SU-DHL-6 (cell line): ENCODE measurements at regions not wholly inside any gene's neighbourhood (a gene's known extent, or its start where the extent isn't known, plus 50 kb on each side); places are given as distances from the start of the nearest gene placed in this dataset.

Source experiments
- EZH2phosphoT487 ChIP-seq: fragments of 200-600 bp; sonication (generic), shearing (Covaris generic); conservative IDR thresholded peaks from 2 replicates; pipeline ENCODE4 v1.6.1; 2018; ENCODE audit warnings: mild to moderate bottlenecking, antibody characterized with exemption, low read length, moderate library complexity, mixed read lengths
- TF ChIP-seq, protein P1 (sequence below): fragments of 200-600 bp; sonication (generic); IDR thresholded peaks from one replicate; pipeline ENCODE4 v1.5.1; 2017; ENCODE audit warnings: antibody characterized with exemption, mild to moderate bottlenecking, low read length, moderate library complexity; ENCODE audit not compliant: insufficient read depth, poor library complexity, severe bottlenecking

DNA sequence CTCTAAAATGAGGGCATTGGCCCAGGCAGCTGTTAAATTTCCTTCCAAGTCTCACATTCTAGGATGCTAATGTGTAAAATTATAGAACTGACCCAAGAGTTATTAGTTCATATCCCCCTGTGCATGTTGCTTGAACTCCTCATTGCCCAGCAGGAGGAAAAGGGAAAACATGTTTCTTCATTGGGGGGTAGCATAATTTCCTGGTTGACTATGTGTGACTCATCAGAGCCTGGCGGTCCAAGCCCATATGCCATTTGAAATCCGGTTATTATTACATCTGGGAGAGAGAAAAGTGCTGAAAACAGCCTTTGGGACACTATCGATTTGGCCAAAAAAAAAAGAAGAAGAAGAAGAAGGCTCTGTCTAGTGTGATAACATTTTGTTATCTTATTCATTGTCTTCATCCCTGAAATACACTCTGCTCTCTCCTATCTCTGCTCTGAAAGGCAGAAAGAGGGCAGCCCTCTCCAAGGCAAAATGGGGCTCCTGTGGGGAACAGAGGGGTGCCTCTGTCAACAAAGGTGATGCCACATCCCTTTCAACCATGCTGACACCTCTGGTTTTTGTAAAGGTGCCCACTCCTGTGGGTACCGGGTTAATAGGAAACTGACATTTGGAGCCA, 114.2 kb downstream of the DAD1 start:
- TF ChIP-seq EZH2phosphoT487, result no peak
- TF ChIP-seq, protein P1, sequence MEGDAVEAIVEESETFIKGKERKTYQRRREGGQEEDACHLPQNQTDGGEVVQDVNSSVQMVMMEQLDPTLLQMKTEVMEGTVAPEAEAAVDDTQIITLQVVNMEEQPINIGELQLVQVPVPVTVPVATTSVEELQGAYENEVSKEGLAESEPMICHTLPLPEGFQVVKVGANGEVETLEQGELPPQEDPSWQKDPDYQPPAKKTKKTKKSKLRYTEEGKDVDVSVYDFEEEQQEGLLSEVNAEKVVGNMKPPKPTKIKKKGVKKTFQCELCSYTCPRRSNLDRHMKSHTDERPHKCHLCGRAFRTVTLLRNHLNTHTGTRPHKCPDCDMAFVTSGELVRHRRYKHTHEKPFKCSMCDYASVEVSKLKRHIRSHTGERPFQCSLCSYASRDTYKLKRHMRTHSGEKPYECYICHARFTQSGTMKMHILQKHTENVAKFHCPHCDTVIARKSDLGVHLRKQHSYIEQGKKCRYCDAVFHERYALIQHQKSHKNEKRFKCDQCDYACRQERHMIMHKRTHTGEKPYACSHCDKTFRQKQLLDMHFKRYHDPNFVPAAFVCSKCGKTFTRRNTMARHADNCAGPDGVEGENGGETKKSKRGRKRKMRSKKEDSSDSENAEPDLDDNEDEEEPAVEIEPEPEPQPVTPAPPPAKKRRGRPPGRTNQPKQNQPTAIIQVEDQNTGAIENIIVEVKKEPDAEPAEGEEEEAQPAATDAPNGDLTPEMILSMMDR, result no peak
